Cardiac fibroblast (primary cell): ENCODE measurements at regions not wholly inside any gene's neighbourhood (a gene's known extent, or its start where the extent isn't known, plus 50 kb on each side); places are given as distances from the start of the nearest gene placed in this dataset.

ENCODE experiments used
- DNase-seq, 2 donors: peaks; one replicate each; pipeline versions ENCODE4 v3.0.0 to v3.0.0-alpha.2; 2010; ENCODE audit warnings: low read depth in 2 of 2
- H3K4me3 ChIP-seq, 2 donors: replicated peaks in 1 of 2; 1 replicate in 1 of 2; 2 replicates in 1 of 2; pipeline ENCODE4 v1.5.1; 2011; ENCODE audit warnings: low read depth in 2 of 2, low read length in 2 of 2, mild to moderate bottlenecking in 2 of 2, moderate library complexity in 1 of 2
- TF ChIP-seq, protein P1 (sequence below): IDR thresholded peaks from one replicate; pipeline ENCODE4 v1.5.1; 2011; ENCODE audit warnings: low read depth, mild to moderate bottlenecking, low read length, inconsistent platforms

DNA sequence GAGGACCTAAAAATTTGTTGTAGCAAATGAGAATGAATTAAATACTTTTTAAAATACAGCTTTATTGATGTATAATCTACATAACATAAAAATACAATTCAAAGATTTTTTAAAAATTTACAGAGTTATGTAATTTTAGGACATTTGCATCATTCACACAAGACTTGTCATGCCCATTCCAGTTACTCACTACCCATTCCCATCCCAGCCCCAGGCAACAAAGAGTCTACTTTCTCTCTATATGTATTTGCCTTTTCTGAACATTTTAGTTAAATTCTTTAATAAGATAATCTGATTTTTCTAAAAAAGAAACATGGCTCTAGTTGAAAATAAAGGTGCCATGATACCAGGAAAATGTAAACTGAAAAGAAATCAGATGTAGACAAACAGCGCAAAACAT, 354.2 kb downstream of the PMP22 start:
- TF ChIP-seq, protein P1, sequence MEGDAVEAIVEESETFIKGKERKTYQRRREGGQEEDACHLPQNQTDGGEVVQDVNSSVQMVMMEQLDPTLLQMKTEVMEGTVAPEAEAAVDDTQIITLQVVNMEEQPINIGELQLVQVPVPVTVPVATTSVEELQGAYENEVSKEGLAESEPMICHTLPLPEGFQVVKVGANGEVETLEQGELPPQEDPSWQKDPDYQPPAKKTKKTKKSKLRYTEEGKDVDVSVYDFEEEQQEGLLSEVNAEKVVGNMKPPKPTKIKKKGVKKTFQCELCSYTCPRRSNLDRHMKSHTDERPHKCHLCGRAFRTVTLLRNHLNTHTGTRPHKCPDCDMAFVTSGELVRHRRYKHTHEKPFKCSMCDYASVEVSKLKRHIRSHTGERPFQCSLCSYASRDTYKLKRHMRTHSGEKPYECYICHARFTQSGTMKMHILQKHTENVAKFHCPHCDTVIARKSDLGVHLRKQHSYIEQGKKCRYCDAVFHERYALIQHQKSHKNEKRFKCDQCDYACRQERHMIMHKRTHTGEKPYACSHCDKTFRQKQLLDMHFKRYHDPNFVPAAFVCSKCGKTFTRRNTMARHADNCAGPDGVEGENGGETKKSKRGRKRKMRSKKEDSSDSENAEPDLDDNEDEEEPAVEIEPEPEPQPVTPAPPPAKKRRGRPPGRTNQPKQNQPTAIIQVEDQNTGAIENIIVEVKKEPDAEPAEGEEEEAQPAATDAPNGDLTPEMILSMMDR: no peak
- DNase-seq: no peak
- no peak overlapping the region for H3K4me3 ChIP-seq

GRCh38 chr17:14904386-14904785, 360.7 kb downstream of the PMP22 start:
- TF ChIP-seq, protein P1: no peak
- DNase-seq: peak; percentile 11 to 74
- no peak overlapping the region for H3K4me3 ChIP-seq

DNA sequence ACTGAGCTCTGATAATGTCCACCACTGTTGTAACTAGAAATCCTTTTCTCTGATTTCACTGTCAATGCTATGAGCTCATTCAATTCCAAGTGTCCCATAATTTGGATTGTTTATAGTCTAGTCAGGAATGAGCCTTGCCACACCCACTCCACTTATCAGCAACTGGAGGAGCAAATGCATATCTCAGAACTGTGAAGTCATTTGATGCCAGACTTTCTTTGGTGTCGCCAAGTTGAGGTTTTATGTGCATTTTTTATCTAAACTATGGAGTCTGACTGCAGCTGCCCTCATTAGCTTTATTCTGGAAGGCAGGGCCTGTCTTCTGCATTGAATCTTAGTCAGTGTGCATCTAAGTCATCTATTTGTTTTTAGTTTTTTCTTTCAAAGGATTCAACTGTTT, 361.3 kb downstream of the PMP22 start:
- H3K4me3 ChIP-seq: no peak overlapping the region
- peak; percentile 5 to 15 for DNase-seq
- TF ChIP-seq, protein P1: no peak

GRCh38 chr17:14902803-14903202, 362.3 kb downstream of the PMP22 start:
- no peak overlapping the region for H3K4me3 ChIP-seq
- TF ChIP-seq, protein P1: no peak
- DNase-seq: no peak

DNA sequence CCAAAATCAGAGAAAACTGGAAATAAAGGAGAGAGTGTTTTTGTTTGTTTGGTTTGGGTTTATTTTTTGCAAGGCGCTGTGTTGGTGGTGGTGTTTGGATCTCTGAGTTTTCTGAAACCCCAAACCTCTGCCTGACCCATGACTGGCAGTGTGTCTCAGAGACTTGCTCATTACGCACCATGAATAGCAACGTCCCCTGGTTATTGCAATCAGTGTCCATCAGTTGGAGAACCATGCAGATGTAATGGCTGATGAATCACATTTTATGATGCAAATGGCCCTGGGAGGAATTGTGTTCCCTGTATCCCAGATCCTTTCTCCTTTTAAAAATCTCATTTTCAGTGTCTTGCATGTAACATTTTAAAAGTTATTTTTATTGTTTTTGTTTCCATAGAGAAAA, 362.8 kb downstream of the PMP22 start:
- H3K4me3 ChIP-seq: no peak overlapping the region
- peak in 1 of 2 donors; percentile 24 for DNase-seq
- TF ChIP-seq, protein P1: no peak

- TF ChIP-seq, protein P1: no peak
- H3K4me3 ChIP-seq: no peak overlapping the region
- DNase-seq: no peak
These were observed 363.8 kb downstream of the PMP22 start for GRCh38 chr17:14901376-14901775.

DNA sequence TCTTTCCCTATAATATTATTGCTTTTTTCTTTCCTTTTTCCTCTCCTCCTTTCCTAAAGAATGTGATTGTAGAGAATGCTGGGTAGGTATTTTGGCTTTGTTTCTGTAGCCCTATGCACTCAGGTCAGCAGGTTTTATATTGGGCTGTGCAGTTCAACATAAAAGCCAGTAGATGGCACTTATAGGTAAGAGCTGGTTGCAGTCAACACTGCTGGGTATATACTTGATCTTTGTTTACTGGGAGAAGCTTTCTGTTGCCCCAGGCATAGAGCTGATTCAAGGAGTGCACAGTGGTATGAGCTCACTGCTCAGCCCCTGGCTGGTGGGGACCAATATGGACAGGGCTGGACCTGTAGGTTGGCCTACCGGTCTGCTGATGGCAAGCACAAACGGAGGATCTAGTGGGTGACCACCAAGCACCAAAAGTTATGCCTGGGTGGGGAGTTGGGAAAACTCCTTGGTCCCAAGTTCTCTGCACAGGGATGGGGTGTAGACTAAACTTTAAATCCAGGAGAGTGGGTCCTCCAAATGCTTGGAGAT, 378.9 kb downstream of the PMP22 start:
- TF ChIP-seq, protein P1: peak; percentile 41
- no peak overlapping the region for H3K4me3 ChIP-seq
- DNase-seq: peak; percentile 8 to 35
